ENCODE measurements at regions not wholly inside any gene's neighbourhood (a gene's known extent, or its start where the extent isn't known, plus 50 kb on each side); places are given as distances from the start of the nearest gene placed in this dataset.

DNA sequence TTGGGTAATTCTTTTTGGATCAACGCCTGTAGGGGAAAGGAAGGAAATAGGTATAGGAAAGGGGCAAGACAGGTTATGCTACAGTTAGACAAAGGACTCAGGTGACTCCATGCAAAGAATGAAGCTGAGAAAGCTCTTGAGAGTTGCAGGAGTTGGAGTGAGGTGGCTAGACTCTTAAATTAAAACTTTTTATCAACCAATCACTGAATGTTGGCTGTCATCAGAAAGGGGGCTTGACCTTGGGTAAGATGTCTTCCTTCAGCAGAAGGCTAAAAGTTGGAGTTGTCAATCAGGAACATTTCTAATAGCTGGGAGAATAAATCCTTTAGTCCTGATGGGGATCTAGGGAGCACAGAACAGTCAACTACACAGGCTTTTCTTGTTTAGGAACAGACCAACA is 595.4 kb downstream of the SLC16A7 start:
- no peak for DNase-seq (ENCODE audit: extremely low spot score, unreplicated experiment)
- no peaks in the 10 kb centered on the region for H3K27me3 Mint-ChIP-seq
- no peaks in the 10 kb centered on the region for H3K9me3 Mint-ChIP-seq
- H3K27ac Mint-ChIP-seq: no peak overlapping the region
- no peaks in the 10 kb centered on the region for H3K36me3 Mint-ChIP-seq
- H3K4me1 Mint-ChIP-seq (ENCODE audit: unreplicated experiment): no peaks in the 10 kb centered on the region
- TF ChIP-seq, protein P1, sequence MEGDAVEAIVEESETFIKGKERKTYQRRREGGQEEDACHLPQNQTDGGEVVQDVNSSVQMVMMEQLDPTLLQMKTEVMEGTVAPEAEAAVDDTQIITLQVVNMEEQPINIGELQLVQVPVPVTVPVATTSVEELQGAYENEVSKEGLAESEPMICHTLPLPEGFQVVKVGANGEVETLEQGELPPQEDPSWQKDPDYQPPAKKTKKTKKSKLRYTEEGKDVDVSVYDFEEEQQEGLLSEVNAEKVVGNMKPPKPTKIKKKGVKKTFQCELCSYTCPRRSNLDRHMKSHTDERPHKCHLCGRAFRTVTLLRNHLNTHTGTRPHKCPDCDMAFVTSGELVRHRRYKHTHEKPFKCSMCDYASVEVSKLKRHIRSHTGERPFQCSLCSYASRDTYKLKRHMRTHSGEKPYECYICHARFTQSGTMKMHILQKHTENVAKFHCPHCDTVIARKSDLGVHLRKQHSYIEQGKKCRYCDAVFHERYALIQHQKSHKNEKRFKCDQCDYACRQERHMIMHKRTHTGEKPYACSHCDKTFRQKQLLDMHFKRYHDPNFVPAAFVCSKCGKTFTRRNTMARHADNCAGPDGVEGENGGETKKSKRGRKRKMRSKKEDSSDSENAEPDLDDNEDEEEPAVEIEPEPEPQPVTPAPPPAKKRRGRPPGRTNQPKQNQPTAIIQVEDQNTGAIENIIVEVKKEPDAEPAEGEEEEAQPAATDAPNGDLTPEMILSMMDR (conservative IDR thresholded peaks at IDR 0.05): no peak
- H3K4me3 Mint-ChIP-seq: no peak overlapping the region

GRCh38 chr12:60191676-60192359 is 596.0 kb downstream of the SLC16A7 start:
- Mint-ChIP-seq H3K4me1 (ENCODE audit: unreplicated experiment) (no peaks in the 10 kb centered on the region), H3K9me3 (no peaks in the 10 kb centered on the region), H3K4me3 (no peak overlapping the region), H3K27ac (no peak overlapping the region), H3K27me3 (no peaks in the 10 kb centered on the region), H3K36me3 (no peaks in the 10 kb centered on the region)
- TF ChIP-seq, protein P1 (conservative IDR thresholded peaks at IDR 0.05): no peak
- no peak for DNase-seq (ENCODE audit: extremely low spot score, unreplicated experiment)

DNA sequence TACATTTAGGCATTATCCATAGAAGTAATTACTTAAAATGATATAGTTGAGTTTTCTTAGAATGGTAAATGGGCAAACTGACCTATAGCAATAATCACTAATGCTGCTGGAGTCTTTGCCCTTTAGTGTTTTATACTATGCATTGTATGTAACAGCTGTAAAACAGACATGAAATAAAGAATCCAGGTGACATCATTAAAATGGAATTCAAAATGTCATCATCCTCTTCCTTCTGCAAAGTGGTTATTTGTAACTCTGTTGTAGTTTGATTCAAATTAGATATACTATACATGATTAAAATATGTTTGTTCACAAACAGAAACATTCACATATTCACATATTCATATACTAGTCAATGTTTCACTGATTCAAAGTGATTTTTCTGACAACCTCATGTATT is 598.8 kb downstream of the SLC16A7 start:
- TF ChIP-seq, protein P1 (conservative IDR thresholded peaks at IDR 0.05): no peak
- H3K4me1 Mint-ChIP-seq (ENCODE audit: unreplicated experiment): no peaks in the 10 kb centered on the region

DNA sequence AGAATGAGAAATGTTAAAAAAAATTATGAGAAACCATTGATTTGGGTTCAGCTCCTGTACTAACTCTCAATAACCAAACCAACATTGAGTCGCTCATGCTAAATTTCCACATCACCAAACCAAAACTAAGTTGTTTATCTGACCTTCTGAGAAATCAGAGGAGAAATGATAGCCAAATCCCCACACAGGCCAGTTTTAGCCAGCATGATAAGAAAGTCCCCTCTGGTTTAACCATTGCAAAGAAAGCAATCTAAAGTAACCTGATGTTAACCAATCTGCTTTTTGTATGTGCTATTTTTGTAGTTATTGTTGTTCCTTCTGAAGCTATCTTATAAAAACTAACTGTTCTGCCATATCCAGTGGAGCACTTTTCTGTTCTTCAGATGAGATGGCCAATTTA is 599.7 kb downstream of the SLC16A7 start:
- TF ChIP-seq, protein P1 (conservative IDR thresholded peaks at IDR 0.05): no peak
- H3K4me1 Mint-ChIP-seq (ENCODE audit: unreplicated experiment): no peaks in the 10 kb centered on the region
- no peaks in the 10 kb centered on the region for H3K9me3 Mint-ChIP-seq
- no peaks in the 10 kb centered on the region for H3K36me3 Mint-ChIP-seq
- H3K27ac Mint-ChIP-seq: no peak overlapping the region
- H3K27me3 Mint-ChIP-seq: no peaks in the 10 kb centered on the region
- no peak for DNase-seq (ENCODE audit: extremely low spot score, unreplicated experiment)
- no peak overlapping the region for H3K4me3 Mint-ChIP-seq

More for the DNA sequence above, 598.8 kb downstream of the SLC16A7 start:
- Mint-ChIP-seq H3K27ac (no peak overlapping the region), H3K36me3 (no peaks in the 10 kb centered on the region), H3K4me3 (no peak overlapping the region), H3K27me3 (no peaks in the 10 kb centered on the region), H3K9me3 (no peaks in the 10 kb centered on the region)
- no peak for DNase-seq (ENCODE audit: extremely low spot score, unreplicated experiment)

DNA sequence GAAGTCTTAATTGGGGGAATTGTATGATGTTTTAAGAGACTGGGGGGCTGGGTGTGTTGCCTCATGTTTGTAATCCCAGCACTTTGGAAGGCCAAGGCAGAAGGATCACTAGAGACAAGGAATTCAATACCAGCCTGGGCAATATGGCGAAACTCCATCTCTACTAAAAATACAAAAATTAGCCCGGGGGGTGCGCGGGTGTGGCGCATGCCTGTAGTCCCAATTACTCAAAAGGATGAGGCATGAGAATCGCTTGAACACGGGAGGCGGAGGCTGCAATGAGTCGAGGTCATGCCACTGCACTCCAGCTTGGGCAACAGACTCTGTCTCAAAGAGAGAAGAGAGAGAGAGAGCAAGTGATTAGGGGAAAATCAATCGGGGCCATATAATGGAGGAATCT is 600.5 kb downstream of the SLC16A7 start:
- Mint-ChIP-seq H3K9me3 (no peaks in the 10 kb centered on the region), H3K36me3 (no peaks in the 10 kb centered on the region), H3K4me3 (no peak overlapping the region), H3K27ac (no peak overlapping the region), H3K4me1 (ENCODE audit: unreplicated experiment) (no peaks in the 10 kb centered on the region), H3K27me3 (no peaks in the 10 kb centered on the region)
- no peak for DNase-seq (ENCODE audit: extremely low spot score, unreplicated experiment)
- TF ChIP-seq, protein P1 (conservative IDR thresholded peaks at IDR 0.05): no peak
